Pancreas (tissue), 10 donors: ENCODE measurements at regions not wholly inside any gene's neighbourhood (a gene's known extent, or its start where the extent isn't known, plus 50 kb on each side); places are given as distances from the start of the nearest gene placed in this dataset.
A peak's percentile ranks its signal among the peaks of the same experiment; 100 is the strongest.

ENCODE experiments used
- ATAC-seq, 4 donors: fragments of 200-7000 bp; cut with Tn5 transposase; one replicate each; pipeline versions ENCODE4 v1.8.0 to v1.9.1; 2020; ENCODE audit warnings: mild to moderate bottlenecking in 4 of 4, moderate library complexity in 4 of 4
- DNase-seq, 6 donors: peaks; one replicate each; pipeline ENCODE4 v3.0.0-alpha.2; 2020
- FAIRE-seq: peaks from 2 replicates; lab custom pipeline; 2012; peaks lifted over from hg19 to GRCh38; lab: Jason Lieb, UNC
- H3K27ac ChIP-seq, 4 donors: fragments of 200-600 bp; sonication (generic); 1 replicate in 3 of 4; 2 replicates in 1 of 4; pipeline versions ENCODE4 v1.5.0 to v1.8.0; 2020
- H3K27me3 ChIP-seq, 4 donors: fragments of 200-600 bp; one replicate each; pipeline ENCODE4 v1.8.0; 2021
- H3K36me3 ChIP-seq, 3 donors: fragments of 200-600 bp; sonication (generic) in 1 of 3; one replicate each; pipeline versions ENCODE4 v1.5.0 to v1.8.0; 2020 to 2021
- H3K4me1 ChIP-seq, 3 donors: fragments of 200-600 bp; one replicate each; pipeline ENCODE4 v1.8.0; 2021
- H3K4me3 ChIP-seq, 4 donors: fragments of 200-600 bp; sonication (generic) in 2 of 4; one replicate each; pipeline versions ENCODE4 v1.5.0 to v1.8.0; 2020 to 2021
- H3K9me3 ChIP-seq, 4 donors: fragments of 200-600 bp; one replicate each; pipeline ENCODE4 v1.8.0; 2021
- WGBS, 2 donors: extraction: QIAGEN DNeasy Blood & Tissue Kit; methylation state at CpG; one replicate each; pipeline ENCODE4 v1.1.7; 2013; 5-methylcytosine and 5-hydroxymethylcytosine counted together
- intact Hi-C, 3 donors: fragments of 100-400 bp; cut with DNase I; formaldehyde crosslinking; loops; one replicate each; pipeline versions ENCODE4 v1.11.1 to v1.14.2; 2022
- TF ChIP-seq, protein P1 (sequence below), 4 donors: fragments of 200-600 bp; sonication (generic) in 3 of 4; IDR thresholded peaks; one replicate each; pipeline versions ENCODE4 v1.5.0 to v1.8.0; 2021; ENCODE audit warnings: antibody characterized with exemption in 4 of 4
- donor health status: healthy with polysubstance abuse.
- donor health status: DM: no; HTN: no; CAD: no; lungs with moderate emphysema.
- donor health status: DM: no; HTN: no; CAD: no.
- donor health status: control.
- donor health status: control.
- donor health status: Bipolar disorder and iron deficiency.
- donor health status: DM: yes; HTN: yes; CAD: no.
- donor health status: DM: no; HTN: no; CAD: no.
- donor health status: DM: no; HTN: no; CAD: no.
- donor health status: DM: yes; HTN: yes; CAD: no.

DNA sequence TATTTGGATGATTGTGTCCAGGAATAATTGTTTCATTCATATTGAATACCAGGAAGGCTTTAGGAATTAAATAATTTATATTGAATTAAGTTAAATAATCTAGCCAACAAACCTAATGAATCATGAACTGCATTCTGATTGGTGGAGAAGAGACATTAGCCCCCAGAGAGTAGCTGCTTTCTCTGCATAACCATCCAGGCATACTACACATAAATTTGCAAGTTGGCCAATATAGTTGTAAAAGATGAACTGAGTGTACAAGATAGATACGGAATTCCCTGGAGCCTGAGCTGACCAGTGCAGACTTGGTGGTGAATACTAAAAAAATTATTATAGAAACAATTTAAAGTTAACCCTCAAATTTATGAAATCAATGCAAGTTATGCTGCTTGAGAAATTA, 311.8 kb upstream of the KIF2A start:
- Histone ChIP-seq H3K27ac (no peak overlapping the region), H3K4me1 (no peaks in the 10 kb centered on the region), H3K27me3 (no peaks in the 10 kb centered on the region), H3K36me3 (no peaks in the 10 kb centered on the region), H3K9me3 (no peaks in the 10 kb centered on the region), H3K4me3 (no peak overlapping the region)
- WGBS, 2 donors: 56 to 77% methylated on average over 1 of the region's 1 CpG
- ATAC-seq (no peak), DNase-seq (no peak), FAIRE-seq (no peak)
- TF ChIP-seq, protein P1, sequence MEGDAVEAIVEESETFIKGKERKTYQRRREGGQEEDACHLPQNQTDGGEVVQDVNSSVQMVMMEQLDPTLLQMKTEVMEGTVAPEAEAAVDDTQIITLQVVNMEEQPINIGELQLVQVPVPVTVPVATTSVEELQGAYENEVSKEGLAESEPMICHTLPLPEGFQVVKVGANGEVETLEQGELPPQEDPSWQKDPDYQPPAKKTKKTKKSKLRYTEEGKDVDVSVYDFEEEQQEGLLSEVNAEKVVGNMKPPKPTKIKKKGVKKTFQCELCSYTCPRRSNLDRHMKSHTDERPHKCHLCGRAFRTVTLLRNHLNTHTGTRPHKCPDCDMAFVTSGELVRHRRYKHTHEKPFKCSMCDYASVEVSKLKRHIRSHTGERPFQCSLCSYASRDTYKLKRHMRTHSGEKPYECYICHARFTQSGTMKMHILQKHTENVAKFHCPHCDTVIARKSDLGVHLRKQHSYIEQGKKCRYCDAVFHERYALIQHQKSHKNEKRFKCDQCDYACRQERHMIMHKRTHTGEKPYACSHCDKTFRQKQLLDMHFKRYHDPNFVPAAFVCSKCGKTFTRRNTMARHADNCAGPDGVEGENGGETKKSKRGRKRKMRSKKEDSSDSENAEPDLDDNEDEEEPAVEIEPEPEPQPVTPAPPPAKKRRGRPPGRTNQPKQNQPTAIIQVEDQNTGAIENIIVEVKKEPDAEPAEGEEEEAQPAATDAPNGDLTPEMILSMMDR (IDR thresholded peaks at IDR 0.05): no peak
- intact Hi-C loops: no loop called here

GRCh38 chr5:61995486-61995885, 310.5 kb upstream of the KIF2A start:
- intact Hi-C loops: no loop called here

GRCh38 chr5:61999371-61999770, 306.6 kb upstream of the KIF2A start:
- no peak for ATAC-seq
- no peak overlapping the region for H3K4me3 ChIP-seq
- DNase-seq: no peak
- TF ChIP-seq, protein P1 (IDR thresholded peaks at IDR 0.05): no peak
- H3K27me3 ChIP-seq: no peaks in the 10 kb centered on the region
- H3K4me1 ChIP-seq: no peaks in the 10 kb centered on the region
- H3K36me3 ChIP-seq: no peaks in the 10 kb centered on the region
- H3K27ac ChIP-seq: no peak overlapping the region
- FAIRE-seq: no peak
- intact Hi-C loops: no loop called here
- H3K9me3 ChIP-seq: no peaks in the 10 kb centered on the region

More at GRCh38 chr5:61995486-61995885, 310.5 kb upstream of the KIF2A start:
- H3K27ac ChIP-seq: no peak overlapping the region
- WGBS, 2 donors: 90 to 91% methylated on average over 2 of the region's 2 CpGs
- FAIRE-seq (no peak), DNase-seq (no peak), ATAC-seq (no peak)
- no peaks in the 10 kb centered on the region for H3K27me3 ChIP-seq
- TF ChIP-seq, protein P1 (IDR thresholded peaks at IDR 0.05): no peak
- no peaks in the 10 kb centered on the region for H3K9me3 ChIP-seq
- H3K4me3 ChIP-seq: no peak overlapping the region
- H3K36me3 ChIP-seq: no peaks in the 10 kb centered on the region
- no peaks in the 10 kb centered on the region for H3K4me1 ChIP-seq

- no peak for ATAC-seq
- no peak overlapping the region for H3K27ac ChIP-seq
- no peaks in the 10 kb centered on the region for H3K27me3 ChIP-seq
- no peaks in the 10 kb centered on the region for H3K9me3 ChIP-seq
- no peak overlapping the region for H3K4me3 ChIP-seq
- intact Hi-C loops: no loop called here
- TF ChIP-seq, protein P1 (IDR thresholded peaks at IDR 0.05): no peak
- no peak for DNase-seq
- H3K36me3 ChIP-seq: no peaks in the 10 kb centered on the region
- no peaks in the 10 kb centered on the region for H3K4me1 ChIP-seq
- FAIRE-seq: no peak
These were observed 305.4 kb upstream of the KIF2A start for GRCh38 chr5:62000646-62001045.

GRCh38 chr5:62001640-62002039, 304.4 kb upstream of the KIF2A start:
- Histone ChIP-seq H3K9me3 (no peaks in the 10 kb centered on the region), H3K4me3 (no peak overlapping the region), H3K27ac (peak overlapping the region in 2 of 4 donors; percentile 21 to 41), H3K36me3 (no peaks in the 10 kb centered on the region), H3K27me3 (no peaks in the 10 kb centered on the region), H3K4me1 (no peaks in the 10 kb centered on the region)
- ATAC-seq: peak; percentile 40 to 83 (median 70)
- 27 to 44% methylated on average over 1 of the region's 1 CpG for WGBS, 2 donors
- FAIRE-seq: no peak
- DNase-seq: peak in 1 of 6 donors; percentile 13
- TF ChIP-seq, protein P1 (IDR thresholded peaks at IDR 0.05): no peak
- intact Hi-C loops: no loop called here
